Activated T-cell treated with anti-CD3 and anti-CD28 coated beads, Interleukin-2, amount 50 U/mL, for 4 hours (primary cell): ENCODE measurements at regions not wholly inside any gene's neighbourhood (a gene's known extent, or its start where the extent isn't known, plus 50 kb on each side); places are given as distances from the start of the nearest gene placed in this dataset.

ENCODE experiments used
- ATAC-seq, 2 donors: fragments of 200-7000 bp; cut with Tn5 transposase; one replicate each; pipeline ENCODE4 v1.10.0; 2021
- DNase-seq: peaks from one replicate; pipeline ENCODE4 v3.0.0-alpha.2; 2020
- H3K27me3 Mint-ChIP-seq: one replicate; pipeline ENCODE4 v1.8.0; 2021; ENCODE audit warnings: low read depth, mixed read lengths
- H3K36me3 Mint-ChIP-seq: one replicate; pipeline ENCODE4 v1.8.0; 2022; ENCODE audit warnings: mixed read lengths; ENCODE audit not compliant: insufficient read depth
- H3K4me1 Mint-ChIP-seq: one replicate; pipeline ENCODE4 v1.8.0; 2021; ENCODE audit warnings: low read depth, mixed read lengths
- H3K4me3 Mint-ChIP-seq: one replicate; pipeline ENCODE4 v1.8.0; 2021; ENCODE audit warnings: mild to moderate bottlenecking, moderate library complexity, mixed read lengths
- H3K9me3 Mint-ChIP-seq: one replicate; pipeline ENCODE4 v1.8.0; 2021; ENCODE audit warnings: mixed read lengths

DNA sequence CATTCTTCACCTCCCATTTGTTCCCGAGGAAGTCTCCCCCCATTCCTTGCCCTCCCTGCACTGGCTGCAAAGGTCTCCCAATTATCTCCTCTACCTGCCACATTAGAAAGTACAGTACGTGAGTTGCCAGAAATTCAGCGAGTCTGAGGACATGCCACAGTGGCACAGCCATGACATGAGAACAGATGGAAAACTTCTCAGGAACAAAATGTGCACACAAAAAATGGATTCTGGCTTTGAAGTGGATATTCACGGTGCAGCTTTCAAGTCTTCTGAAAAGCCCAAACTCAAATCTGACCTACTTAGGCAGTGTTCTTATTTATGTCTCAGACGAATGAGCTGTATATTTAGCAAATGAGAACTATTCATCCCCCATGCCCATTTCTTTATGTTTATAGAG is 269.1 kb upstream of the ARID1B start:
- Mint-ChIP-seq H3K4me3 (no peak overlapping the region), H3K27me3 (peaks cover 11% of the 10 kb centered on the region), H3K9me3 (no peaks in the 10 kb centered on the region)

DNA sequence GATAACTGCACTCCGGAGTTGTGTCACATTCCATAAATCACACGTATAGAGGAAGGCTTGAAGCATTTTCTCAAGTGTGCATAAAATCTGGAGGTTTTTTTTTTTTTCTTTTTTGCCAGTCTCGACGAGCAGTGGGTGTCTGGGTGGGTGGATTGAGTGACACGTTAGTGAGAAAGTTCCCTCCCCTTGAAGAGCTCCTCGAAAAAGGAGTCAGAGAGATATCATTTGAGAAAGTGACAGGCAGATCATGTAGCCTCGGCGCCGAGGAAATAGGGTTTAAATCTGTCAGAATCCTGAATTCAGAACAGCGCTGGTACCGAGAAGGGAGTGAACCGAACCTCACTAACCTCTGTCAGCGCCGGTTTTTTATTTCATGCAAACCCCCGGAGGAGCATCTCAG is 269.5 kb upstream of the ARID1B start:
- H3K36me3 Mint-ChIP-seq, result no peaks in the 10 kb centered on the region

More for the DNA sequence above, 269.1 kb upstream of the ARID1B start:
- DNase-seq (no peak), ATAC-seq (no peak)
- no peaks in the 10 kb centered on the region for H3K4me1 Mint-ChIP-seq
- no peaks in the 10 kb centered on the region for H3K36me3 Mint-ChIP-seq

DNA sequence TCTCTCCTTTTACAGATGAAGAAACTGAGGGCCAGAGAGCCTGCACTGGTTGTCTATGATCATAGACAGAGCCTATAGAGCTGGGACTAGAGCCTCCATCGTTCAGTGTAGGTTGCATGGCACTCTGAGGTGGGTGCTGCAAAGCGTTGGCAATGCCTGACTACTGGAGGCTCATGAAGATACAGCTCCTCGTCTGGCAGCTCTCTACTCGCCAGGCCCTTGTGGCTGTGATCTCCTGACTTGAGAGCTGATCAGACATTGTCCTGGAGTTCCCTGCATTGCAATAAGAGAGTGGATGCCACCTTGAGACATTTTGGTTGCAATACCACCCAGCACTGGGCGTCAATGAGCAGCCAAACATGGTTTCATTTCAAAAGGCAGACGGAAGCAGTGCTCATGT is 270.1 kb upstream of the ARID1B start:
- Mint-ChIP-seq H3K4me3 (no peak overlapping the region), H3K9me3 (no peaks in the 10 kb centered on the region), H3K27me3 (peaks cover 11% of the 10 kb centered on the region), H3K36me3 (no peaks in the 10 kb centered on the region), H3K4me1 (no peaks in the 10 kb centered on the region)
- DNase-seq (no peak), ATAC-seq (no peak)

More for the DNA sequence above, 269.5 kb upstream of the ARID1B start:
- Mint-ChIP-seq H3K4me1 (no peaks in the 10 kb centered on the region), H3K9me3 (no peaks in the 10 kb centered on the region), H3K27me3 (peaks cover 11% of the 10 kb centered on the region), H3K4me3 (no peak overlapping the region)
- ATAC-seq (no peak), DNase-seq (no peak)

GRCh38 chr6:156502969-156503504 is 274.1 kb upstream of the ARID1B start:
- ATAC-seq (no peak), DNase-seq (no peak)
- peaks cover 3% of the 10 kb centered on the region for H3K9me3 Mint-ChIP-seq
- no peaks in the 10 kb centered on the region for H3K4me1 Mint-ChIP-seq
- H3K4me3 Mint-ChIP-seq, result no peak overlapping the region
- no peaks in the 10 kb centered on the region for H3K36me3 Mint-ChIP-seq
- H3K27me3 Mint-ChIP-seq, result peaks cover 4% of the 10 kb centered on the region

DNA sequence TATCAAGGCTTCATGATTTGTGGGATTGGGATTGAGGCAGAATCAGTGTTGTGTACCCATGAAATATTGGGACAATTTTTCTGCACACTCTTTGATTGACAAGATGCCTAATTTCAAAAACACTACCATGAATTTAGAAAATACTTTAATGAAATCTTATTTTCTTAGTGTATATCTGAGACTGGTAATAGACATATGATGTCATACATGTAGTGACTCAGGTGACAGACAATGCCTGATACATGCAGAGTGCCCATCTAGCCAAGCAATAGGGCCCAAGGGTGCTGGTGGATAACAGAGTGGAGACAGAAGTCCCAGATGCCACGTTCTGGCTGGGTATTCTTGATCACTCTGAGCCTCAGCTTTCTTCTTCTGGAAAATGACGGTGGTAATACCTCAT is 279.6 kb upstream of the ARID1B start:
- Mint-ChIP-seq H3K36me3 (no peaks in the 10 kb centered on the region), H3K27me3 (no peaks in the 10 kb centered on the region), H3K4me3 (no peak overlapping the region), H3K4me1 (no peaks in the 10 kb centered on the region), H3K9me3 (peaks cover 3% of the 10 kb centered on the region)
- ATAC-seq (no peak), DNase-seq (no peak)

GRCh38 chr6:156487877-156488276 is 289.3 kb upstream of the ARID1B start:
- Mint-ChIP-seq H3K4me3 (no peak overlapping the region), H3K4me1 (no peaks in the 10 kb centered on the region), H3K27me3 (no peaks in the 10 kb centered on the region), H3K9me3 (peaks cover 6% of the 10 kb centered on the region), H3K36me3 (no peaks in the 10 kb centered on the region)
- no peak for ATAC-seq
- no peak for DNase-seq

GRCh38 chr6:156485150-156485549 is 292.0 kb upstream of the ARID1B start:
- Mint-ChIP-seq H3K9me3 (peaks cover 2% of the 10 kb centered on the region), H3K27me3 (no peaks in the 10 kb centered on the region), H3K4me1 (no peaks in the 10 kb centered on the region), H3K4me3 (no peak overlapping the region), H3K36me3 (no peaks in the 10 kb centered on the region)
- ATAC-seq, result no peak
- DNase-seq, result no peak

DNA sequence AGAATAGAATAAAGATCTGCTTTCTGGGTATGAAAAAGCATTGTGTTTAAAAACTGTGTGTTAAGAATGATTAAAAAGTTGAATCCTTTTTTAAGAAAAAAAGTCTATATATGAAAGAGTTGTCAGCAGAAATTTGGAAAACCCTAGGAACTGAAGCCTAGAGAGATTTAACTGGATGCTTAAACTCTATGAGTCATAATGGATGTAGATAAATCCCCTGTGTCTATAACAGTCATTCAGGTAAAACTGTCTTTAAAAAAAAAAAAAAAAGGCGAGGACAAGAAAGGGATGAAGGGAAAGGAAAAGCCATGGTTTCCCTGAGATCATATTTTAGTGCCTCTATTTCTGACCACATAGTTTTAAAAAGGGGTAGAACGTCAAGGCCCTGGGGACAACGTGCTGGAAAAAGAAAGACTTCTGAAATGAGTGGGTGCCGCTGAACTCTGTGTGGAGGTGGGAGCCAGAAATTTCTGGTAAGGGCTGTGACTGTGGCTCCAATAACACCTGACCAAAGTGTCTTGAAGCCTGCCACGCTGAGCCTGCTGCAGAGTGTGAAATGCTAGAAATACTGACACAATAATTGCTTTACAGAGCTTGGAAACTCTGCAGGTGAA is 302.6 kb upstream of the ARID1B start:
- Mint-ChIP-seq H3K4me3 (no peak overlapping the region), H3K9me3 (peaks cover 5% of the 10 kb centered on the region), H3K27me3 (no peaks in the 10 kb centered on the region), H3K36me3 (no peaks in the 10 kb centered on the region), H3K4me1 (peaks cover 9% of the 10 kb centered on the region)
- DNase-seq, result no peak
- peak in 1 of 2 donors; percentile 46 for ATAC-seq

- no peak overlapping the region for H3K4me3 Mint-ChIP-seq
- peaks cover 9% of the 10 kb centered on the region for H3K4me1 Mint-ChIP-seq
- no peaks in the 10 kb centered on the region for H3K27me3 Mint-ChIP-seq
- no peak for DNase-seq
- no peaks in the 10 kb centered on the region for H3K36me3 Mint-ChIP-seq
- no peak for ATAC-seq
- H3K9me3 Mint-ChIP-seq, result peaks cover 6% of the 10 kb centered on the region
Observed at GRCh38 chr6:156471000-156471399, 306.2 kb upstream of the ARID1B start.

- ATAC-seq (no peak), DNase-seq (no peak)
- peaks cover 2% of the 10 kb centered on the region for H3K4me1 Mint-ChIP-seq
- H3K27me3 Mint-ChIP-seq, result peaks cover 6% of the 10 kb centered on the region
- H3K36me3 Mint-ChIP-seq, result no peaks in the 10 kb centered on the region
- no peak overlapping the region for H3K4me3 Mint-ChIP-seq
- no peaks in the 10 kb centered on the region for H3K9me3 Mint-ChIP-seq
Observed at GRCh38 chr6:156464100-156464878, 312.9 kb upstream of the ARID1B start.

GRCh38 chr6:156461647-156462046 is 315.5 kb upstream of the ARID1B start:
- DNase-seq (no peak), ATAC-seq (no peak)
- Mint-ChIP-seq H3K4me3 (no peak overlapping the region), H3K36me3 (no peaks in the 10 kb centered on the region), H3K27me3 (peaks cover 6% of the 10 kb centered on the region), H3K4me1 (peaks cover 2% of the 10 kb centered on the region), H3K9me3 (no peaks in the 10 kb centered on the region)

- no peaks in the 10 kb centered on the region for H3K4me1 Mint-ChIP-seq
- no peak overlapping the region for H3K4me3 Mint-ChIP-seq
- DNase-seq (no peak), ATAC-seq (no peak)
- no peaks in the 10 kb centered on the region for H3K36me3 Mint-ChIP-seq
- H3K27me3 Mint-ChIP-seq, result peaks cover 8% of the 10 kb centered on the region
- H3K9me3 Mint-ChIP-seq, result no peaks in the 10 kb centered on the region
Observed at GRCh38 chr6:156457601-156458000, 319.6 kb upstream of the ARID1B start.

DNA sequence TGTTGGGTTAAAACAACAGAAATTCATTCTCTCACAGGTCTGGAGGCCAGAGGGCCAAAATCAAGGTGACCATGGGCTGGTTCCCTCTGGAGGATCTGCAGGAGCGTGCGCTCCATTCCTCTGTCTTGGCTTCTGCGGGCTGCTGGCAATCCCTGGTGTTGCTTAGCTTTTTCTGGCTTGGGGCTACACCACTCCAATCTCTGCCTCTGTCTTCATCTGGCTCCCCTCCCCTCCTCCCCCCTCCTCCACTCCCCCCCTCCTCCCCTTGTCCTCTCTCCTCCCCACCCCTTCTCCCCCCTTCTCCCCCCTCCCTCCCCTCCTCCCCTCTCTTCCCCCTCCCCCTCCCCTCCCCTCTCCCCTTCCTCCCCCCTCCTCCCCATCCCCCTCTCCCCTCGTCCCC is 321.3 kb upstream of the ARID1B start:
- Mint-ChIP-seq H3K9me3 (no peaks in the 10 kb centered on the region), H3K27me3 (peaks cover 4% of the 10 kb centered on the region), H3K4me1 (no peaks in the 10 kb centered on the region), H3K36me3 (no peaks in the 10 kb centered on the region), H3K4me3 (no peak overlapping the region)
- DNase-seq (no peak), ATAC-seq (no peak)

GRCh38 chr6:156454867-156455266 is 322.3 kb upstream of the ARID1B start:
- Mint-ChIP-seq H3K36me3 (no peaks in the 10 kb centered on the region), H3K4me1 (no peaks in the 10 kb centered on the region), H3K27me3 (peaks cover 4% of the 10 kb centered on the region), H3K4me3 (no peak overlapping the region), H3K9me3 (no peaks in the 10 kb centered on the region)
- no peak for DNase-seq
- no peak for ATAC-seq

- ATAC-seq (no peak), DNase-seq (no peak)
- Mint-ChIP-seq H3K4me3 (no peak overlapping the region), H3K9me3 (no peaks in the 10 kb centered on the region), H3K27me3 (peaks cover 4% of the 10 kb centered on the region), H3K36me3 (no peaks in the 10 kb centered on the region), H3K4me1 (no peaks in the 10 kb centered on the region)
Observed at GRCh38 chr6:156451726-156452125, 325.5 kb upstream of the ARID1B start.
